Adrenal gland (tissue), 5 donors: ENCODE measurements at regions not wholly inside any gene's neighbourhood (a gene's known extent, or its start where the extent isn't known, plus 50 kb on each side); places are given as distances from the start of the nearest gene placed in this dataset.

Experiments used
- CTCF ChIP-seq, 6 experiments: fragments of 450-650 bp in 4 of 6; fragments of 200-600 bp in 2 of 6; sonication (generic) in 1 of 6; IDR thresholded peaks; 1 replicate in 5 of 6; 2 replicates in 1 of 6; pipeline versions ENCODE4 v1.5.1 to v1.8.0; 2016 to 2021; ENCODE audit warnings: antibody characterized with exemption in 6 of 6, mild to moderate bottlenecking in 2 of 6, moderate library complexity in 1 of 6
- POLR2A ChIP-seq, 2 donors: fragments of 450-650 bp; IDR thresholded peaks; one replicate each; pipeline ENCODE4 v1.6.1; 2017; ENCODE audit warnings: antibody characterized with exemption in 2 of 2, mild to moderate bottlenecking in 2 of 2, moderate library complexity in 1 of 2
- donor health status: DM: no; HTN: no; CAD: no.

GRCh38 chr1:55286856-55287602 lies 71.9 kb upstream of the USP24 start:
- TF ChIP-seq CTCF (IDR thresholded peaks at IDR 0.05) (no peak), POLR2A (IDR thresholded peaks at IDR 0.05) (no peak)
